ENCODE measurements at regions not wholly inside any gene's neighbourhood (a gene's known extent, or its start where the extent isn't known, plus 50 kb on each side); places are given as distances from the start of the nearest gene placed in this dataset.

DNA sequence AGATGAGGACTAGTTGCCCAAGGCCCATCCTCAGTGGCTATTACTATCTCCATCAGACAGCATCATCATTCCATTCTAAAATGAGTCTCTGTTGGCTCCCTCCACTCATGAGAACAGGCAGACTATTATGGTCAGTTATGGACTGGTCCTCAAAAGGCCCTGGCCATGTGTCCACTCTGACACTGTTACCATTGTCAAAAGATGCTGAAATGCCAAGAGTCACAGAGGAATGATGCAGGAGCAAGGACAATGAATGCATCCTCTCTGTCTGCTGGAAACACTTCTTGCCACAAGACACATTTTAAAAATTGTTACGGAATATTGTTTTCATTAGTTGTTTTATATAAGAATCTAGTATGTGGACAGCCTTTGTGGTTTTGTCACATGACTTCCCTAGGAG, 53.3 kb upstream of the STT3B start:
- H3K27me3 ChIP-seq (ENCODE audit: insufficient read depth, low read length), result no peaks in the 10 kb centered on the region
- H3K4me3 ChIP-seq (replicated peaks in 1 of 2; ENCODE audit: low read depth in 1 of 2, low read length in 2 of 2), result no peak overlapping the region
- POLR2A ChIA-PET, result no interaction called here
- no peak for DNase-seq (ENCODE audit: low read depth, low spot score)
- TF ChIP-seq, protein P1, sequence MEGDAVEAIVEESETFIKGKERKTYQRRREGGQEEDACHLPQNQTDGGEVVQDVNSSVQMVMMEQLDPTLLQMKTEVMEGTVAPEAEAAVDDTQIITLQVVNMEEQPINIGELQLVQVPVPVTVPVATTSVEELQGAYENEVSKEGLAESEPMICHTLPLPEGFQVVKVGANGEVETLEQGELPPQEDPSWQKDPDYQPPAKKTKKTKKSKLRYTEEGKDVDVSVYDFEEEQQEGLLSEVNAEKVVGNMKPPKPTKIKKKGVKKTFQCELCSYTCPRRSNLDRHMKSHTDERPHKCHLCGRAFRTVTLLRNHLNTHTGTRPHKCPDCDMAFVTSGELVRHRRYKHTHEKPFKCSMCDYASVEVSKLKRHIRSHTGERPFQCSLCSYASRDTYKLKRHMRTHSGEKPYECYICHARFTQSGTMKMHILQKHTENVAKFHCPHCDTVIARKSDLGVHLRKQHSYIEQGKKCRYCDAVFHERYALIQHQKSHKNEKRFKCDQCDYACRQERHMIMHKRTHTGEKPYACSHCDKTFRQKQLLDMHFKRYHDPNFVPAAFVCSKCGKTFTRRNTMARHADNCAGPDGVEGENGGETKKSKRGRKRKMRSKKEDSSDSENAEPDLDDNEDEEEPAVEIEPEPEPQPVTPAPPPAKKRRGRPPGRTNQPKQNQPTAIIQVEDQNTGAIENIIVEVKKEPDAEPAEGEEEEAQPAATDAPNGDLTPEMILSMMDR (IDR thresholded peaks at IDR 0.05 in 2 of 3, conservative IDR thresholded peaks at IDR 0.05 in 1 of 3; ENCODE audit: borderline replicate concordance in 1 of 3, insufficient read depth in 1 of 3, low read depth in 2 of 3, low read length in 2 of 3), result no peak
- TF ChIP-seq TCF7L2 (IDR thresholded peaks at IDR 0.05; ENCODE audit: borderline replicate concordance, extremely low read depth, insufficient read depth, insufficient read length) (no peak), RAD21 (IDR thresholded peaks at IDR 0.05; ENCODE audit: low read depth) (no peak), EZH2phosphoT487 (IDR thresholded peaks at IDR 0.05; ENCODE audit: borderline replicate concordance) (no peak), ELF1 (IDR thresholded peaks at IDR 0.05; ENCODE audit: borderline replicate concordance, low read depth) (no peak)
- TF ChIP-seq, protein P2, sequence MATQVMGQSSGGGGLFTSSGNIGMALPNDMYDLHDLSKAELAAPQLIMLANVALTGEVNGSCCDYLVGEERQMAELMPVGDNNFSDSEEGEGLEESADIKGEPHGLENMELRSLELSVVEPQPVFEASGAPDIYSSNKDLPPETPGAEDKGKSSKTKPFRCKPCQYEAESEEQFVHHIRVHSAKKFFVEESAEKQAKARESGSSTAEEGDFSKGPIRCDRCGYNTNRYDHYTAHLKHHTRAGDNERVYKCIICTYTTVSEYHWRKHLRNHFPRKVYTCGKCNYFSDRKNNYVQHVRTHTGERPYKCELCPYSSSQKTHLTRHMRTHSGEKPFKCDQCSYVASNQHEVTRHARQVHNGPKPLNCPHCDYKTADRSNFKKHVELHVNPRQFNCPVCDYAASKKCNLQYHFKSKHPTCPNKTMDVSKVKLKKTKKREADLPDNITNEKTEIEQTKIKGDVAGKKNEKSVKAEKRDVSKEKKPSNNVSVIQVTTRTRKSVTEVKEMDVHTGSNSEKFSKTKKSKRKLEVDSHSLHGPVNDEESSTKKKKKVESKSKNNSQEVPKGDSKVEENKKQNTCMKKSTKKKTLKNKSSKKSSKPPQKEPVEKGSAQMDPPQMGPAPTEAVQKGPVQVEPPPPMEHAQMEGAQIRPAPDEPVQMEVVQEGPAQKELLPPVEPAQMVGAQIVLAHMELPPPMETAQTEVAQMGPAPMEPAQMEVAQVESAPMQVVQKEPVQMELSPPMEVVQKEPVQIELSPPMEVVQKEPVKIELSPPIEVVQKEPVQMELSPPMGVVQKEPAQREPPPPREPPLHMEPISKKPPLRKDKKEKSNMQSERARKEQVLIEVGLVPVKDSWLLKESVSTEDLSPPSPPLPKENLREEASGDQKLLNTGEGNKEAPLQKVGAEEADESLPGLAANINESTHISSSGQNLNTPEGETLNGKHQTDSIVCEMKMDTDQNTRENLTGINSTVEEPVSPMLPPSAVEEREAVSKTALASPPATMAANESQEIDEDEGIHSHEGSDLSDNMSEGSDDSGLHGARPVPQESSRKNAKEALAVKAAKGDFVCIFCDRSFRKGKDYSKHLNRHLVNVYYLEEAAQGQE (IDR thresholded peaks at IDR 0.05; ENCODE audit: low read depth), result no peak
- TF ChIP-seq, protein P3, sequence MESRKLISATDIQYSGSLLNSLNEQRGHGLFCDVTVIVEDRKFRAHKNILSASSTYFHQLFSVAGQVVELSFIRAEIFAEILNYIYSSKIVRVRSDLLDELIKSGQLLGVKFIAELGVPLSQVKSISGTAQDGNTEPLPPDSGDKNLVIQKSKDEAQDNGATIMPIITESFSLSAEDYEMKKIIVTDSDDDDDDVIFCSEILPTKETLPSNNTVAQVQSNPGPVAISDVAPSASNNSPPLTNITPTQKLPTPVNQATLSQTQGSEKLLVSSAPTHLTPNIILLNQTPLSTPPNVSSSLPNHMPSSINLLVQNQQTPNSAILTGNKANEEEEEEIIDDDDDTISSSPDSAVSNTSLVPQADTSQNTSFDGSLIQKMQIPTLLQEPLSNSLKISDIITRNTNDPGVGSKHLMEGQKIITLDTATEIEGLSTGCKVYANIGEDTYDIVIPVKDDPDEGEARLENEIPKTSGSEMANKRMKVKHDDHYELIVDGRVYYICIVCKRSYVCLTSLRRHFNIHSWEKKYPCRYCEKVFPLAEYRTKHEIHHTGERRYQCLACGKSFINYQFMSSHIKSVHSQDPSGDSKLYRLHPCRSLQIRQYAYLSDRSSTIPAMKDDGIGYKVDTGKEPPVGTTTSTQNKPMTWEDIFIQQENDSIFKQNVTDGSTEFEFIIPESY (IDR thresholded peaks at IDR 0.05; ENCODE audit: extremely low read depth, insufficient replicate concordance, low read length), result no peak
- no peaks in the 10 kb centered on the region for H4K20me1 ChIP-seq (ENCODE audit: insufficient read depth)
- no peaks in the 10 kb centered on the region for H3K9me2 ChIP-seq (ENCODE audit: insufficient read depth)
- intact Hi-C loops (cut with micrococcal nuclease), result no loop called here
- CTCF ChIA-PET, result no interaction called here
- no peak overlapping the region for H3K9ac ChIP-seq (ENCODE audit: low read length)
- H3K79me2 ChIP-seq (ENCODE audit: insufficient read depth, low read length), result no peaks in the 10 kb centered on the region
- no peaks in the 10 kb centered on the region for H3K36me3 ChIP-seq (ENCODE audit: control insufficient read depth in 1 of 2, insufficient read depth in 2 of 2, low read length in 2 of 2)
- BruUV-seq (replicated peaks), result no TSS peak
- no peak for ATAC-seq
- no peaks in the 10 kb centered on the region for H3K9me3 ChIP-seq (ENCODE audit: control insufficient read depth in 1 of 2, insufficient read depth in 1 of 2, low read depth in 1 of 2, low read length in 2 of 2)
- no peak overlapping the region for H2AFZ ChIP-seq (ENCODE audit: low read depth, low read length, poor library complexity, severe bottlenecking)
- H3K27ac ChIP-seq (ENCODE audit: low read depth, low read length), result no peak overlapping the region
- RAD21 ChIA-PET (ENCODE audit: low non-redundant PET in 1 of 2, low total read pairs in 2 of 2, uncharacterized antibody in 2 of 2, unreplicated experiment in 2 of 2), result no interaction called here
- H3K4me2 ChIP-seq (ENCODE audit: low read length), result no peak overlapping the region
- H3K4me1 ChIP-seq (ENCODE audit: control insufficient read depth in 1 of 2, insufficient read depth in 2 of 2, low read length in 2 of 2), result no peaks in the 10 kb centered on the region

Data from HCT116 (cell line).